ENCODE measurements at regions not wholly inside any gene's neighbourhood (a gene's known extent, or its start where the extent isn't known, plus 50 kb on each side); places are given as distances from the start of the nearest gene placed in this dataset.

DNA sequence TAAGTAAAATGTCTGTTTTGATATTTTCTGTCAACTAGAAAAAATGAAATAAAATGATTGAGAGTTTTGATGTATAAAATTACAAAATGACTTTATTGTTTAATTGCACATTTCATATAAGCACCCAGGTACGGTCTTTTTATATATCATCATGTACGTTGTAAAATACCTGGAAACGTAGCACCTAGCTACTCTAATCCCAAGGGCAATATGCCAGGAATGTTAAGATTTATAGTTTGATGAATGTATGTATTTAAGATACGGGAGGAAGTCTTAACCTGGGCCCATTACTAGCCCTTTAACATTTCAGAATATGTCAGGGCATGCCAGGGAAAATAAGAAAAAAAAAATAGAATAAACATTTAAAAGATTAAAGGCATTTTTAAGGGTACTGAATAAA is 490.9 kb upstream of the NRSN1 start:
- no peak overlapping the region for H3K4me3 ChIP-seq (ENCODE audit: low read length)
- no peaks in the 10 kb centered on the region for H3K9me3 ChIP-seq (ENCODE audit: control insufficient read depth, insufficient read depth, low read length)
- H3F3A ChIP-seq (ENCODE audit: control insufficient read depth, insufficient read depth) = no peaks in the 10 kb centered on the region
- TF ChIP-seq EZH2phosphoT487 (IDR thresholded peaks at IDR 0.05; ENCODE audit: borderline replicate concordance, low read length) = no peak
- TF ChIP-seq, protein P1, sequence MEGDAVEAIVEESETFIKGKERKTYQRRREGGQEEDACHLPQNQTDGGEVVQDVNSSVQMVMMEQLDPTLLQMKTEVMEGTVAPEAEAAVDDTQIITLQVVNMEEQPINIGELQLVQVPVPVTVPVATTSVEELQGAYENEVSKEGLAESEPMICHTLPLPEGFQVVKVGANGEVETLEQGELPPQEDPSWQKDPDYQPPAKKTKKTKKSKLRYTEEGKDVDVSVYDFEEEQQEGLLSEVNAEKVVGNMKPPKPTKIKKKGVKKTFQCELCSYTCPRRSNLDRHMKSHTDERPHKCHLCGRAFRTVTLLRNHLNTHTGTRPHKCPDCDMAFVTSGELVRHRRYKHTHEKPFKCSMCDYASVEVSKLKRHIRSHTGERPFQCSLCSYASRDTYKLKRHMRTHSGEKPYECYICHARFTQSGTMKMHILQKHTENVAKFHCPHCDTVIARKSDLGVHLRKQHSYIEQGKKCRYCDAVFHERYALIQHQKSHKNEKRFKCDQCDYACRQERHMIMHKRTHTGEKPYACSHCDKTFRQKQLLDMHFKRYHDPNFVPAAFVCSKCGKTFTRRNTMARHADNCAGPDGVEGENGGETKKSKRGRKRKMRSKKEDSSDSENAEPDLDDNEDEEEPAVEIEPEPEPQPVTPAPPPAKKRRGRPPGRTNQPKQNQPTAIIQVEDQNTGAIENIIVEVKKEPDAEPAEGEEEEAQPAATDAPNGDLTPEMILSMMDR (IDR thresholded peaks at IDR 0.05; ENCODE audit: low read depth, low read length, poor library complexity, severe bottlenecking) = no peak
- H3K36me3 ChIP-seq (ENCODE audit: control insufficient read depth, low read length) = no peaks in the 10 kb centered on the region
- no peak overlapping the region for H3K27ac ChIP-seq (ENCODE audit: low read depth, low read length)
- no peaks in the 10 kb centered on the region for H3K4me1 ChIP-seq (ENCODE audit: control insufficient read depth, low read length)
- H3K4me2 ChIP-seq (ENCODE audit: low read length) = no peak overlapping the region
- no peaks in the 10 kb centered on the region for H3K27me3 ChIP-seq (ENCODE audit: control insufficient read depth, low read length)
- H4K20me1 ChIP-seq (ENCODE audit: control insufficient read depth, insufficient read depth, low read depth, low read length) = no peaks in the 10 kb centered on the region
- H3K9me2 ChIP-seq (replicated peaks; ENCODE audit: control insufficient read depth, low read length) = no peaks in the 10 kb centered on the region
- H3K79me2 ChIP-seq (ENCODE audit: control insufficient read depth, low read length) = no peaks in the 10 kb centered on the region

DNA sequence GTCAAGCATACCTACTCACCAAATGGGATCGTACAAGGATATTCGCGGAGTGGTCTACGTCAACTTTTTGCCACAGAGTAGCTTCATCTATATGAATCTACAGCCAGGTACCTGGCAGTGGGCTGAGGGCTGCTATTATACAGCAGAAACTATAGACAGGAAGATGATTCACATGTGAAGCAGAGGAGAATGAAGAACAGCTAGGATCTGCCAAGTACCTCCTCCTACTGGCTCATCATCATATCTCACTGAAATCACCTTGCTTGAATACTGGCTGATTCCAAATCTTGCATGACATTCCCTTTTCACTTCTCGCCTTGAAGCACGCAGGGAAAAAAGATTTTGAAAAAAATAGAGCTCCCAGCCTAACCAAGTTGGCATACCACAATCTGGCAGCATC is 488.7 kb upstream of the NRSN1 start:
- Histone ChIP-seq H4K20me1 (ENCODE audit: control insufficient read depth, insufficient read depth, low read depth, low read length) (no peaks in the 10 kb centered on the region), H3K9me3 (ENCODE audit: control insufficient read depth, insufficient read depth, low read length) (no peaks in the 10 kb centered on the region), H3K27me3 (ENCODE audit: control insufficient read depth, low read length) (no peaks in the 10 kb centered on the region), H3K4me2 (ENCODE audit: low read length) (no peak overlapping the region), H3K36me3 (ENCODE audit: control insufficient read depth, low read length) (no peaks in the 10 kb centered on the region), H3K79me2 (ENCODE audit: control insufficient read depth, low read length) (no peaks in the 10 kb centered on the region), H3F3A (ENCODE audit: control insufficient read depth, insufficient read depth) (no peaks in the 10 kb centered on the region), H3K27ac (ENCODE audit: low read depth, low read length) (no peak overlapping the region), H3K9me2 (replicated peaks; ENCODE audit: control insufficient read depth, low read length) (no peaks in the 10 kb centered on the region), H3K4me1 (ENCODE audit: control insufficient read depth, low read length) (no peaks in the 10 kb centered on the region), H3K4me3 (ENCODE audit: low read length) (no peak overlapping the region)
- no peak for TF ChIP-seq EZH2phosphoT487 (IDR thresholded peaks at IDR 0.05; ENCODE audit: borderline replicate concordance, low read length)
- TF ChIP-seq, protein P1 (IDR thresholded peaks at IDR 0.05; ENCODE audit: low read depth, low read length, poor library complexity, severe bottlenecking) = no peak

DNA sequence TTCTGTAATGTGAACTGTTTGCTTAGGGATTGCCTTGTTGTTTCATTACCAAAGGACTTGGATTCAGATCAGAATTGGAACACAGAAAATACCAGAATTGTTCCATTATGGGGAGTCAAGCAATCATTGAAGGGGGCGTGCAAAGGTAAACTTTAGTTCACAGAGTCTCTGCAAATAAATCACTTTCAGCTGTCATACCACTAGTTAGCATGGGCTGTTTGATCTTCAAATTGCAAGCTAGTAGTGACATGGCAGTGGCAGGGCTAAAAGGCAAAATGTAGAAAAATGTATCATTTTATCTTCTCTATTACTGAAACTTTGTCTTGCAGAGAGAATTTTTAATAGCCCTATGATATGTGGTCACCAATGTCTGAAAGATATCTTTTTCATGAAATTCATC is 483.2 kb upstream of the NRSN1 start:
- Histone ChIP-seq H3K9me3 (ENCODE audit: control insufficient read depth, insufficient read depth, low read length) (no peaks in the 10 kb centered on the region), H3K4me1 (ENCODE audit: control insufficient read depth, low read length) (no peaks in the 10 kb centered on the region), H3K27ac (ENCODE audit: low read depth, low read length) (no peak overlapping the region), H4K20me1 (ENCODE audit: control insufficient read depth, insufficient read depth, low read depth, low read length) (no peaks in the 10 kb centered on the region), H3K4me3 (ENCODE audit: low read length) (no peak overlapping the region), H3K4me2 (ENCODE audit: low read length) (no peak overlapping the region), H3K79me2 (ENCODE audit: control insufficient read depth, low read length) (no peaks in the 10 kb centered on the region), H3K36me3 (ENCODE audit: control insufficient read depth, low read length) (no peaks in the 10 kb centered on the region), H3F3A (ENCODE audit: control insufficient read depth, insufficient read depth) (no peaks in the 10 kb centered on the region), H3K9me2 (replicated peaks; ENCODE audit: control insufficient read depth, low read length) (no peaks in the 10 kb centered on the region), H3K27me3 (ENCODE audit: control insufficient read depth, low read length) (no peaks in the 10 kb centered on the region)
- TF ChIP-seq, protein P1 (IDR thresholded peaks at IDR 0.05; ENCODE audit: low read depth, low read length, poor library complexity, severe bottlenecking) = no peak
- TF ChIP-seq EZH2phosphoT487 (IDR thresholded peaks at IDR 0.05; ENCODE audit: borderline replicate concordance, low read length) = no peak

DNA sequence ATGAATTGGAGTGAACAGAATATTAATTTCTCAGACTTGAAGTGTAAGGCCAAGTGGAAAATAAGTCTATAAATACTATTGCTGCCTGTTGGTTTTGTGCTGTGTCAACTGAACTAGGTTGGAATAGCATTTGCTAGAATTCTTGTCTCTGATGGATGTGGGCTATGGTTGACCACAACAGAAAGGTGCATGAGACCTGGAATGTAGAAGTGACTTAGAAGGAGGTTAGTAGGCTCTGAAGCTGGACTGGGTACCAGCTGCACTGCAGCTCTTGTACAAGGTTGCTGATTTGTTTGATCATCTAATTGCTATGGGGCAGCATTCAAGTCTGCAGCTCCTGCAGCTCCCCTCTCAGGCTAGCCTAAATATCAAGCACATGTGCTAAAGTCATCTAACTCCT is 479.0 kb upstream of the NRSN1 start:
- Histone ChIP-seq H3K9me2 (replicated peaks; ENCODE audit: control insufficient read depth, low read length) (no peaks in the 10 kb centered on the region), H3K4me1 (ENCODE audit: control insufficient read depth, low read length) (no peaks in the 10 kb centered on the region), H3K36me3 (ENCODE audit: control insufficient read depth, low read length) (no peaks in the 10 kb centered on the region), H3K9me3 (ENCODE audit: control insufficient read depth, insufficient read depth, low read length) (no peaks in the 10 kb centered on the region), H3K4me2 (ENCODE audit: low read length) (no peak overlapping the region), H3K4me3 (ENCODE audit: low read length) (no peak overlapping the region), H4K20me1 (ENCODE audit: control insufficient read depth, insufficient read depth, low read depth, low read length) (no peaks in the 10 kb centered on the region), H3K79me2 (ENCODE audit: control insufficient read depth, low read length) (no peaks in the 10 kb centered on the region), H3K27me3 (ENCODE audit: control insufficient read depth, low read length) (no peaks in the 10 kb centered on the region), H3F3A (ENCODE audit: control insufficient read depth, insufficient read depth) (no peaks in the 10 kb centered on the region), H3K27ac (ENCODE audit: low read depth, low read length) (no peak overlapping the region)
- no peak for TF ChIP-seq EZH2phosphoT487 (IDR thresholded peaks at IDR 0.05; ENCODE audit: borderline replicate concordance, low read length)
- TF ChIP-seq, protein P1 (IDR thresholded peaks at IDR 0.05; ENCODE audit: low read depth, low read length, poor library complexity, severe bottlenecking) = no peak

Measured in DOHH2 (cell line).